Neuronal stem cell (in vitro differentiated cells): ENCODE measurements at regions not wholly inside any gene's neighbourhood (a gene's known extent, or its start where the extent isn't known, plus 50 kb on each side); places are given as distances from the start of the nearest gene placed in this dataset.

Source experiments
- DNase-seq: peaks from one replicate; pipeline ENCODE4 v3.0.0-alpha.2; 2013; ENCODE audit warnings: low spot score
- H2AFZ ChIP-seq: one replicate; pipeline ENCODE4 v1.6.1; 2013; ENCODE audit warnings: mild to moderate bottlenecking, low read length, inconsistent platforms
- H2AK5ac ChIP-seq: 2 replicates; pipeline ENCODE4 v1.6.1; 2013; ENCODE audit warnings: low read depth, mild to moderate bottlenecking, inconsistent platforms, low read length, moderate library complexity, mixed read lengths
- H2BK120ac ChIP-seq: 2 replicates; pipeline ENCODE4 v1.6.1; 2013; ENCODE audit warnings: low read depth, mild to moderate bottlenecking, inconsistent platforms, low read length, moderate library complexity, mixed read lengths
- H2BK12ac ChIP-seq: one replicate; pipeline ENCODE4 v1.6.1; 2013; ENCODE audit warnings: low read length, inconsistent platforms
- H2BK15ac ChIP-seq: 2 replicates; pipeline ENCODE4 v1.6.1; 2013; ENCODE audit warnings: mild to moderate bottlenecking, low read length, inconsistent platforms, mixed read lengths
- H2BK5ac ChIP-seq: one replicate; pipeline ENCODE4 v1.6.1; 2013; ENCODE audit warnings: inconsistent platforms, mild to moderate bottlenecking, low read length, moderate library complexity
- H3K14ac ChIP-seq: one replicate; pipeline ENCODE4 v1.6.1; 2013; ENCODE audit warnings: low read length, inconsistent platforms
- H3K18ac ChIP-seq: 2 replicates; pipeline ENCODE4 v1.6.1; 2013; ENCODE audit warnings: low read length, inconsistent platforms
- H3K23ac ChIP-seq: 2 replicates; pipeline ENCODE4 v1.6.1; 2013; ENCODE audit warnings: low read depth, mild to moderate bottlenecking, mixed read lengths, low read length, inconsistent platforms; ENCODE audit not compliant: poor library complexity
- H3K27ac ChIP-seq: replicated peaks from 3 replicates; pipeline ENCODE4 v1.5.1; 2013; ENCODE audit warnings: low read length, inconsistent platforms
- H3K27me3 ChIP-seq, 3 experiments: 2 replicates each; pipeline ENCODE4 v1.6.1; 2013; ENCODE audit warnings: low read length in 3 of 3, mild to moderate bottlenecking in 2 of 3, inconsistent platforms in 1 of 3, low read depth in 1 of 3, mixed read lengths in 1 of 3, moderate library complexity in 1 of 3; ENCODE audit not compliant: control insufficient read depth in 3 of 3, insufficient read depth in 3 of 3
- H3K36me3 ChIP-seq, 2 donors: replicated peaks in 1 of 2; 2 replicates each; pipeline ENCODE4 v1.6.1; 2013; ENCODE audit warnings: low read length in 2 of 2; ENCODE audit not compliant: control insufficient read depth in 2 of 2, insufficient read depth in 2 of 2
- H3K4ac ChIP-seq: 2 replicates; pipeline ENCODE4 v1.6.1; 2013; ENCODE audit warnings: inconsistent platforms, mild to moderate bottlenecking, low read length, moderate library complexity
- H3K4me1 ChIP-seq, 2 donors: 1 replicate in 1 of 2; 2 replicates in 1 of 2; pipeline ENCODE4 v1.6.1; 2013; ENCODE audit warnings: low read length in 2 of 2, low read depth in 1 of 2; ENCODE audit not compliant: control insufficient read depth in 2 of 2, insufficient read depth in 1 of 2
- H3K4me2 ChIP-seq: one replicate; pipeline ENCODE4 v1.6.1; 2013; ENCODE audit warnings: mild to moderate bottlenecking, low read length, inconsistent platforms; ENCODE audit not compliant: insufficient read depth, poor library complexity, severe bottlenecking
- H3K4me3 ChIP-seq, 2 donors: 2 replicates each; pipeline ENCODE4 v1.5.1; 2013; ENCODE audit warnings: low read length in 2 of 2, mild to moderate bottlenecking in 2 of 2, inconsistent platforms in 1 of 2, moderate library complexity in 1 of 2
- H3K79me1 ChIP-seq: one replicate; pipeline ENCODE4 v1.6.1; 2013; ENCODE audit warnings: low read depth, mild to moderate bottlenecking, inconsistent platforms, low read length, moderate library complexity
- H3K9ac ChIP-seq: one replicate; pipeline ENCODE4 v1.6.1; 2013; ENCODE audit warnings: mild to moderate bottlenecking, low read depth, low read length, inconsistent platforms; ENCODE audit not compliant: poor library complexity
- H3K9me3 ChIP-seq, 2 donors: replicated peaks in 1 of 2; 2 replicates each; pipeline versions ENCODE3 to v1.6.1; 2013; ENCODE audit warnings: low read length in 2 of 2, mild to moderate bottlenecking in 2 of 2, inconsistent platforms in 1 of 2, low read depth in 1 of 2, mixed read lengths in 1 of 2, moderate library complexity in 1 of 2; ENCODE audit not compliant: control insufficient read depth in 2 of 2, insufficient read depth in 1 of 2
- H4K8ac ChIP-seq: one replicate; pipeline ENCODE4 v1.6.1; 2013; ENCODE audit warnings: low read depth, mild to moderate bottlenecking, inconsistent platforms, low read length, moderate library complexity
- H4K91ac ChIP-seq: one replicate; pipeline ENCODE4 v1.6.1; 2013; ENCODE audit warnings: low read length, low read depth, mild to moderate bottlenecking, inconsistent platforms; ENCODE audit not compliant: poor library complexity
- WGBS, 2 donors: extraction: QIAGEN DNeasy Blood & Tissue Kit; methylation state at CpG; one replicate each; pipeline ENCODE4 v1.1.7; 2013; ENCODE audit warnings: missing lambda C conversion rate in 2 of 2, mixed read lengths in 1 of 2; ENCODE audit not compliant: insufficient read length in 2 of 2, insufficient replicate concordance in 1 of 2; ENCODE audit errors: extremely low coverage in 2 of 2; 5-methylcytosine and 5-hydroxymethylcytosine counted together

- Histone ChIP-seq H3K27me3 (no peaks in the 10 kb centered on the region), H2BK15ac (no peak overlapping the region), H3K27ac (no peak overlapping the region), H2BK12ac (no peak overlapping the region), H2AFZ (no peak overlapping the region), H3K36me3 (no peaks in the 10 kb centered on the region), H3K9me3 (no peaks in the 10 kb centered on the region), H2AK5ac (no peak overlapping the region), H3K4me1 (no peaks in the 10 kb centered on the region), H3K4me3 (no peak overlapping the region), H2BK5ac (no peak overlapping the region), H3K9ac (no peak overlapping the region), H3K79me1 (no peaks in the 10 kb centered on the region), H3K18ac (no peak overlapping the region), H4K91ac (no peak overlapping the region), H2BK120ac (no peak overlapping the region), H3K4me2 (no peak overlapping the region), H3K14ac (no peak overlapping the region), H3K4ac (no peak overlapping the region), H4K8ac (no peak overlapping the region), H3K23ac (no peak overlapping the region)
- no peak for DNase-seq
- WGBS, 2 donors, result no CpG with 5 or more reads among the region's 2 CpGs
Measured at GRCh38 chr20:4369119-4369797, 120.2 kb upstream of the ADRA1D start.

GRCh38 chr20:4366076-4366475 is 117.0 kb upstream of the ADRA1D start:
- no peak for DNase-seq
- no CpG with 5 or more reads among the region's 1 CpG for WGBS, 2 donors
- Histone ChIP-seq H2BK120ac (no peak overlapping the region), H3K79me1 (no peaks in the 10 kb centered on the region), H3K14ac (no peak overlapping the region), H3K27ac (no peak overlapping the region), H2BK12ac (no peak overlapping the region), H3K9ac (no peak overlapping the region), H3K23ac (no peak overlapping the region), H3K4ac (no peak overlapping the region), H3K9me3 (no peaks in the 10 kb centered on the region), H2BK5ac (no peak overlapping the region), H3K18ac (no peak overlapping the region), H3K4me1 (no peaks in the 10 kb centered on the region), H3K4me2 (no peak overlapping the region), H3K36me3 (no peaks in the 10 kb centered on the region), H2AFZ (no peak overlapping the region), H2AK5ac (no peak overlapping the region), H3K27me3 (no peaks in the 10 kb centered on the region), H4K8ac (no peak overlapping the region), H3K4me3 (no peak overlapping the region), H2BK15ac (no peak overlapping the region), H4K91ac (no peak overlapping the region)

DNA sequence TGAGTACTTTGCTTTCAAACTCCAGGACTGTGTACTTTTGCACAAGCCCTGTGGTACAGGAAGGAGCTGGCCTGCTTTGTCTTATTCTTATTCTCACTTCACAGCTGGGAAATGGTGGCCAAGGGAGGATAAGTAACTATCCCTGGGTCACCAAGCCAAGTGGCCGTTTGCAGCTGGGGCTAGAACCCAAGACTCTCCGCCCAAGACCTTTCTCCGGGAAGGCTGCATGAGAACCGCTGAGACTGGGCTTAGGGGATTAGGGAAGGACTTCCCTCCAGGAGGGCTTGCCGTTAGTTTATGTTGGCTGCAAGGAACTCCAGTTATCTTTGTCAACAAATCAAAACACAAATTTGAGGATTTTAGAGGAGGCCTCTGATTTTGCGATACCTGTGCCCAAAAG is 109.5 kb upstream of the ADRA1D start:
- Histone ChIP-seq H2BK12ac (no peak overlapping the region), H2AK5ac (no peak overlapping the region), H3K27me3 (peaks cover 0 to 5% (median 0%) of the 10 kb centered on the region in 3 experiments), H3K27ac (no peak overlapping the region), H3K79me1 (no peaks in the 10 kb centered on the region), H3K36me3 (peaks cover 0 to 1% of the 10 kb centered on the region in 2 donors), H3K9me3 (no peaks in the 10 kb centered on the region), H2BK5ac (no peak overlapping the region), H3K18ac (no peak overlapping the region), H4K91ac (no peak overlapping the region), H3K4me2 (no peak overlapping the region), H3K4me3 (no peak overlapping the region), H2BK15ac (no peak overlapping the region), H3K4me1 (peaks cover 0 to 2% of the 10 kb centered on the region in 2 donors), H3K14ac (no peak overlapping the region), H3K23ac (no peak overlapping the region), H2AFZ (no peak overlapping the region), H3K4ac (no peak overlapping the region), H3K9ac (no peak overlapping the region), H2BK120ac (no peak overlapping the region), H4K8ac (no peak overlapping the region)
- no peak for DNase-seq
- WGBS, 2 donors, result no CpG with 5 or more reads among the region's 6 CpGs

DNA sequence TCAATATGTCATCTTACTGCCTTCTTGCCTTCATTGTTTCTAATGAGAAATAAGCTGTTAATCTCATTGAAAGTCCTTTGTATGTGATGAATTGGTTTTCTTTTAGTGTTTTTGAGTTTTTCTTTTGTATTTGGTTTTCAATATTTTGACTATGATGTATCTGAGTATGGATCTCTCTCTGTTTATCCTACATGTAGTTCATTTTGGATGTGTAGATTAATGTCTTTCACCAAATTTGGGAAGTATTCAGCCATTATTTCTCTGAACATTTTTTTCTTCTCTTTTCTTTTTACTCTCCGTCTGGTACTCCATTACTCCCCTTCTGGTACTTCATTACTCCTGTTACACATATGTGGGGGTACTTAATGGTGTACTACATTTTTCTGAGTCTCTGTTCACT is 103.3 kb upstream of the ADRA1D start:
- Histone ChIP-seq H3K9ac (no peak overlapping the region), H2BK5ac (no peak overlapping the region), H3K4ac (no peak overlapping the region), H3K36me3 (no peaks in the 10 kb centered on the region), H2BK120ac (no peak overlapping the region), H3K14ac (no peak overlapping the region), H3K18ac (no peak overlapping the region), H3K9me3 (no peaks in the 10 kb centered on the region), H2BK15ac (no peak overlapping the region), H3K79me1 (no peaks in the 10 kb centered on the region), H3K27ac (no peak overlapping the region), H4K8ac (no peak overlapping the region), H2AFZ (no peak overlapping the region), H3K4me3 (no peak overlapping the region), H3K27me3 (peaks cover 0 to 5% (median 0%) of the 10 kb centered on the region in 3 experiments), H4K91ac (no peak overlapping the region), H2AK5ac (no peak overlapping the region), H3K23ac (no peak overlapping the region), H3K4me1 (no peaks in the 10 kb centered on the region), H2BK12ac (no peak overlapping the region), H3K4me2 (no peak overlapping the region)
- no peak for DNase-seq
- no CpG with 5 or more reads among the region's 1 CpG for WGBS, 2 donors
